ENCODE measurements at regions not wholly inside any gene's neighbourhood (a gene's known extent, or its start where the extent isn't known, plus 50 kb on each side); places are given as distances from the start of the nearest gene placed in this dataset.
A peak's percentile ranks its signal among the peaks of the same experiment; 100 is the strongest.

DNA sequence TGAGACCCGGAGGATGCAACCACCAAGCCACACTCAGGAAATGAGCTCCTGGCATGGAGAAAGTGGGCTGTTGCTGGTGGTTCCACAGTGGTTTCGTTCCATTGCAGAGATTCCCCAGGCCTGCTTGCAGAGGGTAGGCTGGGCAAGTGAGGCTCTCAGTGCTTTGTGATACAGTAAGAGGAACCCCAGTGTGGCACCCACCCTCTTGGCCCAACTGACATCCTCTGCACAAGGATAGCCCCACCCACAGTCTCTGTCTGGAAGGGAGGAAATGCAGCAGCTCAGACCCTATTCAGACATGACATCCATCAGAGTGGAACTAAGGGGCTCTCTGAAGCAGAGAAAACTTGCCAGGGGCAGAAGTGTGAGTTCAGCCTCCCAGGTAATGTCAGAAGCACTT, 69.6 kb upstream of the FSTL4 start:
- Histone ChIP-seq H3K9me3 (no peaks in the 10 kb centered on the region), H3K4me3 (no peak overlapping the region), H3K27ac (replicated peaks in 1 of 4) (no peak overlapping the region), H3K36me3 (no peaks in the 10 kb centered on the region), H3K27me3 (peaks cover 0 to 14% (median 0%) of the 10 kb centered on the region in 4 donors), H3K4me1 (no peaks in the 10 kb centered on the region)
- intact Hi-C loops (cut with DNase I) = no loop called here
- TF ChIP-seq POLR2A (IDR thresholded peaks at IDR 0.05; ENCODE audit: low read depth) (no peak), POLR2AphosphoS5 (IDR thresholded peaks at IDR 0.05) (no peak), EP300 (IDR thresholded peaks at IDR 0.05) (no peak)
- TF ChIP-seq, protein P1, sequence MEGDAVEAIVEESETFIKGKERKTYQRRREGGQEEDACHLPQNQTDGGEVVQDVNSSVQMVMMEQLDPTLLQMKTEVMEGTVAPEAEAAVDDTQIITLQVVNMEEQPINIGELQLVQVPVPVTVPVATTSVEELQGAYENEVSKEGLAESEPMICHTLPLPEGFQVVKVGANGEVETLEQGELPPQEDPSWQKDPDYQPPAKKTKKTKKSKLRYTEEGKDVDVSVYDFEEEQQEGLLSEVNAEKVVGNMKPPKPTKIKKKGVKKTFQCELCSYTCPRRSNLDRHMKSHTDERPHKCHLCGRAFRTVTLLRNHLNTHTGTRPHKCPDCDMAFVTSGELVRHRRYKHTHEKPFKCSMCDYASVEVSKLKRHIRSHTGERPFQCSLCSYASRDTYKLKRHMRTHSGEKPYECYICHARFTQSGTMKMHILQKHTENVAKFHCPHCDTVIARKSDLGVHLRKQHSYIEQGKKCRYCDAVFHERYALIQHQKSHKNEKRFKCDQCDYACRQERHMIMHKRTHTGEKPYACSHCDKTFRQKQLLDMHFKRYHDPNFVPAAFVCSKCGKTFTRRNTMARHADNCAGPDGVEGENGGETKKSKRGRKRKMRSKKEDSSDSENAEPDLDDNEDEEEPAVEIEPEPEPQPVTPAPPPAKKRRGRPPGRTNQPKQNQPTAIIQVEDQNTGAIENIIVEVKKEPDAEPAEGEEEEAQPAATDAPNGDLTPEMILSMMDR (IDR thresholded peaks at IDR 0.05) = no peak
- peak; percentile 77 for DNase-seq (ENCODE audit: extremely low spot score)
- WGBS = 46% methylated on average over 2 of the region's 2 CpGs

DNA sequence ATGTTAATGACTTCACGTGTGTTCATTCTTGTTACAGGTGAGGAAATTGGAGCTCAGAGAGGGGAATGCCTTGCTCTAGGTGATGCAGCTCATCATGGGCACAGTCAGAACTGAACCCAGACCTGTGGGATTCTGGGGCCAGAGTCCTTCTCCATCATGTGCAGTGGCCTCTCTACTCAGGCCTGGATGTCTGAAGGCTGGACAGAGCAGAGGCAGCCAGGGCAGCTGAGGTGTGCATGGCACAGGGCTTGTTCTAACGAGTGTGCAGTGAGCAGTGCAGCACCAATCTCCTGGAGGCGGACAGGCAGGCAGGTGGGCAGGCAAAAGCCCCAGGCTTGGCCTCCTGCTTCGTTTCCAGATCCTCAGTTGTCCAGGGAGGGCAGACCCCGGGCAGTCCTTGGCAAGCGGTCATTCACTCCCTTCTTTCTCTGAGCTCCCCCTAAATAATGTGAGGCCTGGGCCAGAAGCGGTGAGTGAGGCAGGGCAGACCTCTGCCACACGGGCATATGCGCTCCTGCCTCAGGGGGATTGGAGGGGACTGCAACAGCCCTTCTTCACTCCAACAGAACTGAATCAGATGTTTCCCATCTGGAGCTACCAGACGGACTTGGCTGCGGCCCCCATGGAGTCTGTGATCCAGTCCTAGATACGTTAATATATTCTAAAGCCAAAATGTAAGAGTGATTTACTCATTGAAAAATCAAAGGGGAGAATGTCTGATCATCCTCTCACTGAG, 68.7 kb upstream of the FSTL4 start:
- TF ChIP-seq, protein P1 (IDR thresholded peaks at IDR 0.05) = no peak
- TF ChIP-seq POLR2AphosphoS5 (IDR thresholded peaks at IDR 0.05) (no peak), EP300 (IDR thresholded peaks at IDR 0.05) (no peak), POLR2A (IDR thresholded peaks at IDR 0.05; ENCODE audit: low read depth) (no peak)
- intact Hi-C loops (cut with DNase I) = no loop called here
- Histone ChIP-seq H3K9me3 (no peaks in the 10 kb centered on the region), H3K36me3 (no peaks in the 10 kb centered on the region), H3K27me3 (peaks cover 0 to 10% (median 0%) of the 10 kb centered on the region in 4 donors), H3K27ac (replicated peaks in 1 of 4) (no peak overlapping the region), H3K4me3 (no peak overlapping the region), H3K4me1 (no peaks in the 10 kb centered on the region)
- no peak for DNase-seq (ENCODE audit: extremely low spot score)
- WGBS = 66% methylated on average over 8 of the region's 12 CpGs

DNA sequence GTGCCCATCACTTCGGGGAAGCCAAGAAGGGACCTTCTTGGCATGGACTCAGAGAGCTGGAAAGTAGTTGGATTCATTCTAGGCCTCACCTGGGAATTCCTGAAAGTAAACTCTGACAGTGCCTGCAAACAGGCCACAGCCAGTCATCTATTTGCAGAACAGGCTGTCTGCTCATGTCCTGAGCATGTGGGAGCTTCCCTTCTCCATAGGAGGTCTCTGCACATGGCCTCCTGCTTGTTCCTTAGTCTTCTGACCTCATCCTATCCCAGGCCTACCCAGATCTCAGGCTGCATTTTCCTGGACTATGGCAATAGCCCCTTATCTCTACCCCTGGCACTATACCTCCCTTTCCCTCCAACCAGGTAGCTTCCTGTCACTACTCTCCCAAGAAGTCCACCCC, 67.2 kb upstream of the FSTL4 start:
- TF ChIP-seq POLR2AphosphoS5 (IDR thresholded peaks at IDR 0.05) = no peak
- no peak for TF ChIP-seq EP300 (IDR thresholded peaks at IDR 0.05)
- no peak for TF ChIP-seq POLR2A (IDR thresholded peaks at IDR 0.05; ENCODE audit: low read depth)
- TF ChIP-seq, protein P1 (IDR thresholded peaks at IDR 0.05) = no peak
- DNase-seq (ENCODE audit: extremely low spot score) = no peak
- Histone ChIP-seq H3K4me1 (no peaks in the 10 kb centered on the region), H3K4me3 (no peak overlapping the region), H3K36me3 (no peaks in the 10 kb centered on the region), H3K9me3 (no peaks in the 10 kb centered on the region), H3K27me3 (peaks cover 0 to 6% (median 0%) of the 10 kb centered on the region in 4 donors), H3K27ac (replicated peaks in 1 of 4) (no peak overlapping the region)
- WGBS = no CpG with 5 or more reads among the region's 1 CpG
- intact Hi-C loops (cut with DNase I) = no loop called here

DNA sequence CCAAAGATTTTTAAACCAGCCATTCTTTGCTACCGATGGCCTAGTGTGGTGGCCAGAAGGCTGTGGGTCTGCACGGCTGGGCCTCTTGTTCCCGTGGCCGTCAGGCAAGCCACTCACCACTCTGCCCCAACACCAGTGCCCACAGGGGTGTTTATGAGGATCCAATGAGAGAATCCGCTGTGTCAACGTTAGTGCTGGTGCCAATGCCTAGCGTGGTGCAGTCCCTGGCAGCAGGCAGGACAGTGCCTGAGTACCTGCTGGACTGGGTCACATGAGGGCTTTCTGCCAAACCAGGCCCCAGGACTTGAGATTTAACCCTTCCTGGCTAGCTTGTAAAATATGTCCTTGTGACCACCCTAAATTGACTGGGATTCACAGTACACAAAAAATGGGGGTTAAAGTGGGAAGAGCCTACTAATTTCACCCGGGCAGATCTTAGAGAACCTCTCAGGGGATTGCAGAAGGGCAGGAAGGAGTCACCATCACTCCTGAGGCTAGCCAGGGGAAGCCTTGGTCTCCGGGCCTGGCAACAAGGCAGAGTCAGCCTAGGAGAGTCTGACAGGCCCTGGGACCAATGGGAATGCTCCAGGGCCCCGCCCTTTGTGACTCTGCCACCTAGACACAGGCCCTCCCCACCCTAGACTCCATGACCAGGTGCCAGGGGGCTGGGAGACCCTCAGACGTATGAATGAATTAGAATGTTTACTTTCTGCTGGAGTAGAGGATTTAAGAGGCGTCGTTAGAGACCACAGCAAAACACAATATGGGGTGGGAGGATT, 63.2 kb upstream of the FSTL4 start:
- Histone ChIP-seq H3K4me3 (no peak overlapping the region), H3K9me3 (peaks cover 0 to 6% (median 0%) of the 10 kb centered on the region in 4 donors), H3K27me3 (no peaks in the 10 kb centered on the region), H3K27ac (replicated peaks in 1 of 4) (no peak overlapping the region), H3K4me1 (no peaks in the 10 kb centered on the region), H3K36me3 (no peaks in the 10 kb centered on the region)
- TF ChIP-seq POLR2AphosphoS5 (IDR thresholded peaks at IDR 0.05) = no peak
- TF ChIP-seq EP300 (IDR thresholded peaks at IDR 0.05) = no peak
- TF ChIP-seq, protein P1 (IDR thresholded peaks at IDR 0.05) = no peak
- no peak for TF ChIP-seq POLR2A (IDR thresholded peaks at IDR 0.05; ENCODE audit: low read depth)
- 87% methylated on average over 12 of the region's 13 CpGs for WGBS
- peak; percentile 72 for DNase-seq (ENCODE audit: extremely low spot score)
- intact Hi-C loops (cut with DNase I) = no loop called here
